GM21367 (cell line): ENCODE measurements at regions not wholly inside any gene's neighbourhood (a gene's known extent, or its start where the extent isn't known, plus 50 kb on each side); places are given as distances from the start of the nearest gene placed in this dataset.

Experiments
- ATAC-seq: cut with Tn5 transposase; IDR thresholded peaks from one replicate; pipeline ENCODE4 v1.9.1; 2021; ENCODE audit not compliant: unreplicated experiment

- ATAC-seq: no peak
Observed at GRCh38 chr18:77505499-77505898, 255.9 kb downstream of the GALR1 start.

DNA sequence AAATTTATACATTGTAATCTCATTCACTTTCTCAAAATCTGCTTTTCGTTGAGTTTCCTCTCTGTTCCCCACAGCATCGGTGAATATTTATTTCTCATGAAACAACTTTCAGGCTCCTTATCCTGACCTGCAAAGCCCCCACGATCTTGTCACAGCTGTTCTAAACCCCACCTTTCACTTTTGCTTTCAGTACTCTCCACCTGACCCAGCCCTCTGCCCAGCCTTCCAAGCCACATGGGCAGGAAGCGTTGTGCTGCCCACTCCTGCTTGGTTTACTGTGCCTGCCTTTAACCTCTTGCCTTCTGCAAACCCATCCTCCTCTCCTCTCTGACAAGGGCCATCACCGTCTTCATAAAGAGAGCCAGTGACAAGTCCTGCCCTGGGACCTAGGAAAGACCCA lies 262.5 kb downstream of the GALR1 start:
- ATAC-seq: no peak

GRCh38 chr18:77517901-77518300 lies 268.3 kb downstream of the GALR1 start:
- ATAC-seq: no peak

DNA sequence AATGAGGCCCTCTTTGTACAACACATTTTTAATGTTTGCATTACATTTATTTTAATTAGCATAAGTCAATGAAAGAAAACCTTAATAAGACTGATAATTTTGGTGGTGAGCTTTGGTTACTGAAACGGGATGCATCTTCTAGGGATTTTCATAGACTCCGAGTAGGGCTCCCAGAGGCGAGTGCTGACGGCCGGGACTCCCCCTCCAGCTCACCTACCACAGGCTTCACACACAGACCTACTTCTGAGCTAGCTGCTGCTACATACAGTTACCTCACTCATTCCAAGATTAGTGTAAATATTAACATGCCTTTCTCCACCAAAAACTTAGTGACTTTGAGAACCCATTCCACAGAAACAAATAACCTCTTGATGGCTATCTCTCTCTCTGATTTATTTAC lies 271.1 kb downstream of the GALR1 start:
- no peak for ATAC-seq

GRCh38 chr18:77522051-77522675 lies 272.5 kb downstream of the GALR1 start:
- ATAC-seq: no peak

DNA sequence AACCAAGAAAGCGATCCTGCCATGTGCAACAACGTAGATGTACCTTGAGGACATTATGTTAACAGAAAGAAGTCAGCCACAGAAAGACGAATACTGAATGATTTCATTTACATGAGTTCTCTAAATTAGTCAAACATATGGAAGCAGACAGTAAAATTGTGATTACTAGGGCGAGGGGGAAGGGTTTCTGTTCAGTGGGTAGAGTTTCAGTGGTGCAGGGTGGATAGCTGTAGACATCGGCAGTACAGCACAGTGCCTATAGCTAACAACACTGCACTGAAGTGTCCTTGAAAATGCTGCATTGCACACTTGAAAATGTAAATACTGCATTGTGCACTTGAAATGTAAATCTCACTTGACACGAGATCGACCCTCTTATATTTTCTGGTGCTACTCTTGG lies 275.3 kb downstream of the GALR1 start:
- no peak for ATAC-seq

GRCh38 chr18:77526962-77527361 lies 277.3 kb downstream of the GALR1 start:
- ATAC-seq: no peak

- no peak for ATAC-seq
Observed at GRCh38 chr18:77528872-77529271, 279.2 kb downstream of the GALR1 start.

- ATAC-seq: no peak
Observed at GRCh38 chr18:77529492-77530176, 280.0 kb downstream of the GALR1 start.

DNA sequence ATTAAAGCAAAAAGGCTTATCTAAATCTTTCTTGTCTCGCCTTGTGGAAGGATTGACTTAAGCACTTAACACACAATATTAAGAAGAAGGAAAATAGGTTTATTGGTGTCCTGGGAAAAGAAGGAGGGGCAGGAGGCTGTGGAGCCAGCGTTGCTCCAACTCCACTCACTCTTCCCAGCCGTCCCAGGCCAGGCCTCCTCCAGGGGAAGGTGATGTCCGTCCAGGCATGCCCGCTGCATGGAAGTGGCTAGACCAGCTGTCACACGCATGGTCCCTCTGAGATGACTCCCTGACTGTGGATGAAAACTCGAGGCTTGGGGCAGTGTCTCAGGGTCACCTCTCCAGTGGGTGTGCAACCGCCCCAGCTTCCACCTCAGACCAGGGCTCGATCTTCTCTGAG lies 281.1 kb downstream of the GALR1 start:
- ATAC-seq: no peak

DNA sequence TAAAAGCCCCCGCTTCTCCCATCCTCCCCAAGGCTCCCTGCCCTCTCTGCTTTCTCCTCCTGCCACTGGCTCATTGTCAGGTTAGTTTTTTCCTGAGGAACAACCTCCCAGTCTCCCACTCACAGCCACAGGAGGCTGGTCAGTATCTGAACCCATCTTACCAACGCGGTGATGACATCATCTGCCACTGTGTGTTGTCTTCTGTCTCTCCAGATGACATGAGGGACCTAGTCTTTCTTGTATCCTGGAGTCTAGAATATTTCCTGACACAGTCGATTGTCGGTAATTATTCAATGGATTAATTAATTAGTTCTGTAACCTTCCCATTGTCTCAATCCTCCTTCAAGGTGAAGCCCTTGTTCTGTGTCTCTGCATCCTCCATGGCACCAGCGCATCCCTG lies 290.2 kb downstream of the GALR1 start:
- no peak for ATAC-seq

DNA sequence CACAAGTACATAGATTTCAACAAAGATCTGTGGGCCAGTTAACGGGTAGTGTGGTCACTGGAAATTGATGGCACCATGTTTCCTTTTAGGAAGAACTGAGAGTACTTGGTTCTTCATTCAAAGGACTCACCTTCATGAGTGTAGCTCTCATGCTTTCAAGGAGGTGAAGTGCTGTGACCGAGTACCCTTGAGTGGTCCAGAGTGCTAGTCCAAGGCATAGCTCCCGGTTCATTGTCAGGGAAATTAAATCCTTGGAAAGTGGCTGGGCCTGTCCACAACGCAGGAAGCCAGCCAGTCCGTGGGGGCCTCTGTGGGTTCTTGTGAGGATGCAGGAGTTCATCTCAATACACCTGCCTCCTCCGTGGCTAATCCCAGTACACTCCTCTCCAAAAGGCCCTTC lies 295.1 kb downstream of the GALR1 start:
- no peak for ATAC-seq

DNA sequence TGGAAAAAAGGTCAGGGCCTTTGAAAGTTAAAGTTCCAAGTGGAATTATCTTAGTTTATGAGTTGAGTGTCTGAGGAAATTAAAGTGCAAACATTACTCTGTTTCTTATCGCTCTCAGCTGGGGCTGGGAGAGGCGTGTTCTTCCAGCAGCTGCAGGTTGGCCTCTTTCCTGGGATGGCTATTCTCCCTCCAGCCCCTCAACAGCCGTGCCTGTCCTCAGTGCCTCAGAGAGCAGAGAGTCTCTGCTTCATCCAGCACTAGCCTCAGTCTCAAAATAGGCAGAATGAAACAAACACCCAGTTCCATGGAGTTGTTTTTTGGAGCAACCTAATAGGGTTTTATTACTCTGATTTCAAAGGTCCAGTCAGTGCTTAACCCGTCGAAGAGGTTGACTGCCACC lies 298.1 kb downstream of the GALR1 start:
- ATAC-seq: no peak

GRCh38 chr18:77548790-77549420 lies 299.3 kb downstream of the GALR1 start:
- no peak for ATAC-seq

GRCh38 chr18:77550625-77551024 lies 301.0 kb downstream of the GALR1 start:
- no peak for ATAC-seq

- ATAC-seq: no peak
Observed at GRCh38 chr18:77551055-77551454, 301.4 kb downstream of the GALR1 start.

GRCh38 chr18:77552945-77553344 lies 303.3 kb downstream of the GALR1 start:
- ATAC-seq: no peak

DNA sequence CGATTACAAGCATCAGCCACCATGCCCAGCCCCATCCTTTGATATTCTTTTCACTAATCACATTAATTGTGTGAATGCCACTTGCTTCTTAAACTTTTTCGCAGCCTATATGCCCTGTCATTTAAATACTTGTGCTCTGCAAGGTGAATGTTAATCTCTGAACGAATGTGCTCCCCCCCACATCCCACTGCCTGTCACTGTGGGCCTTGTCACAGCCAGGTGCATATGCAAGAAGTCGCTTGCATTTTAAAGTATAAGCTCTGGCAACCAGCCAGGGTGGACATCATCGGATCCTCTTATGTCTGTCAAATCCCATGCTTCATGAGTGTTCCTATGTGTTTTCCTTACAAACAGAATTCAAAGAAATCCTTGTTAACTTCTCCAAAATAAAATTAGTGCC lies 304.4 kb downstream of the GALR1 start:
- no peak for ATAC-seq

- no peak for ATAC-seq
Observed at GRCh38 chr18:77557046-77557587, 307.5 kb downstream of the GALR1 start.

GRCh38 chr18:77559274-77559910 lies 309.7 kb downstream of the GALR1 start:
- no peak for ATAC-seq

GRCh38 chr18:77560341-77560992 lies 310.8 kb downstream of the GALR1 start:
- peak; percentile 59 for ATAC-seq
